ENCODE measurements at regions not wholly inside any gene's neighbourhood (a gene's known extent, or its start where the extent isn't known, plus 50 kb on each side); places are given as distances from the start of the nearest gene placed in this dataset.

- TF ChIP-seq POLR2A (IDR thresholded peaks at IDR 0.05), result no peak
- TF ChIP-seq, protein P1, sequence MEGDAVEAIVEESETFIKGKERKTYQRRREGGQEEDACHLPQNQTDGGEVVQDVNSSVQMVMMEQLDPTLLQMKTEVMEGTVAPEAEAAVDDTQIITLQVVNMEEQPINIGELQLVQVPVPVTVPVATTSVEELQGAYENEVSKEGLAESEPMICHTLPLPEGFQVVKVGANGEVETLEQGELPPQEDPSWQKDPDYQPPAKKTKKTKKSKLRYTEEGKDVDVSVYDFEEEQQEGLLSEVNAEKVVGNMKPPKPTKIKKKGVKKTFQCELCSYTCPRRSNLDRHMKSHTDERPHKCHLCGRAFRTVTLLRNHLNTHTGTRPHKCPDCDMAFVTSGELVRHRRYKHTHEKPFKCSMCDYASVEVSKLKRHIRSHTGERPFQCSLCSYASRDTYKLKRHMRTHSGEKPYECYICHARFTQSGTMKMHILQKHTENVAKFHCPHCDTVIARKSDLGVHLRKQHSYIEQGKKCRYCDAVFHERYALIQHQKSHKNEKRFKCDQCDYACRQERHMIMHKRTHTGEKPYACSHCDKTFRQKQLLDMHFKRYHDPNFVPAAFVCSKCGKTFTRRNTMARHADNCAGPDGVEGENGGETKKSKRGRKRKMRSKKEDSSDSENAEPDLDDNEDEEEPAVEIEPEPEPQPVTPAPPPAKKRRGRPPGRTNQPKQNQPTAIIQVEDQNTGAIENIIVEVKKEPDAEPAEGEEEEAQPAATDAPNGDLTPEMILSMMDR (IDR thresholded peaks at IDR 0.05), result no peak
Measured at GRCh38 chr11:23087407-23087806, 227.1 kb upstream of the CCDC179 start.
